ENCODE measurements at regions not wholly inside any gene's neighbourhood (a gene's known extent, or its start where the extent isn't known, plus 50 kb on each side); places are given as distances from the start of the nearest gene placed in this dataset.

- no peaks in the 10 kb centered on the region for H3K79me2 ChIP-seq (ENCODE audit: insufficient read depth, low read depth, low read length)
- H3K36me3 ChIP-seq (ENCODE audit: insufficient read depth, low read length) = no peaks in the 10 kb centered on the region
- intact Hi-C loops (cut with micrococcal nuclease; ENCODE audit: unreplicated experiment) = no loop called here
- H3K9me3 ChIP-seq (ENCODE audit: low read length) = no peaks in the 10 kb centered on the region
- CTCF ChIA-PET (ENCODE audit: unreplicated experiment) = no interaction called here
- no peaks in the 10 kb centered on the region for H3K4me1 ChIP-seq (ENCODE audit: insufficient read depth, low read length, poor library complexity, severe bottlenecking)
- H3K9me2 ChIP-seq (ENCODE audit: insufficient read depth, low read length) = no peaks in the 10 kb centered on the region
- no TSS peak for BruUV-seq (replicated peaks)
- DNase-seq (ENCODE audit: low spot score) = no peak
- no peak for TF ChIP-seq EZH2phosphoT487 (IDR thresholded peaks at IDR 0.05; ENCODE audit: borderline replicate concordance, low read depth, low read length)
- no peak for TF ChIP-seq CTCF (conservative IDR thresholded peaks at IDR 0.05; ENCODE audit: low read length)
- POLR2A ChIA-PET = interaction anchor here (0.9 kb wide), 1 partner anchor 759 kb away, joined by 3 read pairs; no protein-coding TSS in a partner anchor
- no peak overlapping the region for H3K4me3 ChIP-seq (ENCODE audit: low read depth, low read length, poor library complexity, severe bottlenecking)
- no peak overlapping the region for H2AFZ ChIP-seq (ENCODE audit: low read length)
- H3K4me2 ChIP-seq (ENCODE audit: low read length) = no peak overlapping the region
- no peak overlapping the region for H3K27ac ChIP-seq (ENCODE audit: low read depth, low read length, poor library complexity, severe bottlenecking)
- no peaks in the 10 kb centered on the region for H4K20me1 ChIP-seq (ENCODE audit: insufficient read depth, low read length)
Measured at GRCh38 chr3:153023896-153024295, 138.1 kb upstream of the RAP2B start.

GRCh38 chr3:153026026-153026425 lies 136.0 kb upstream of the RAP2B start:
- intact Hi-C loops (cut with micrococcal nuclease; ENCODE audit: unreplicated experiment) = loop anchor here (5.0 kb wide), 2 partner anchors 746 to 991 kb away; no protein-coding TSS in a partner anchor
- TF ChIP-seq CTCF (conservative IDR thresholded peaks at IDR 0.05; ENCODE audit: low read length) = peak; percentile 91
- TF ChIP-seq EZH2phosphoT487 (IDR thresholded peaks at IDR 0.05; ENCODE audit: borderline replicate concordance, low read depth, low read length) = no peak

GRCh38 chr3:153028381-153028780 lies 133.6 kb upstream of the RAP2B start:
- no peaks in the 10 kb centered on the region for H3K79me2 ChIP-seq (ENCODE audit: insufficient read depth, low read depth, low read length)
- ChIA-PET POLR2A (no interaction called here), CTCF (ENCODE audit: unreplicated experiment) (no interaction called here)
- H3K4me2 ChIP-seq (ENCODE audit: low read length) = no peak overlapping the region
- TF ChIP-seq EZH2phosphoT487 (IDR thresholded peaks at IDR 0.05; ENCODE audit: borderline replicate concordance, low read depth, low read length) (no peak), CTCF (conservative IDR thresholded peaks at IDR 0.05; ENCODE audit: low read length) (no peak)
- intact Hi-C loops (cut with micrococcal nuclease; ENCODE audit: unreplicated experiment) = loop anchor here (5.0 kb wide), 2 partner anchors 744 to 989 kb away; no protein-coding TSS in a partner anchor
- no TSS peak for BruUV-seq (replicated peaks)
- no peaks in the 10 kb centered on the region for H3K9me2 ChIP-seq (ENCODE audit: insufficient read depth, low read length)
- no peak overlapping the region for H2AFZ ChIP-seq (ENCODE audit: low read length)
- H4K20me1 ChIP-seq (ENCODE audit: insufficient read depth, low read length) = no peaks in the 10 kb centered on the region
- no peaks in the 10 kb centered on the region for H3K4me1 ChIP-seq (ENCODE audit: insufficient read depth, low read length, poor library complexity, severe bottlenecking)
- DNase-seq (ENCODE audit: low spot score) = no peak
- H3K9me3 ChIP-seq (ENCODE audit: low read length) = no peaks in the 10 kb centered on the region
- H3K4me3 ChIP-seq (ENCODE audit: low read depth, low read length, poor library complexity, severe bottlenecking) = no peak overlapping the region
- no peak overlapping the region for H3K27ac ChIP-seq (ENCODE audit: low read depth, low read length, poor library complexity, severe bottlenecking)
- no peaks in the 10 kb centered on the region for H3K36me3 ChIP-seq (ENCODE audit: insufficient read depth, low read length)

More at GRCh38 chr3:153026026-153026425, 136.0 kb upstream of the RAP2B start:
- no peaks in the 10 kb centered on the region for H3K36me3 ChIP-seq (ENCODE audit: insufficient read depth, low read length)
- no TSS peak for BruUV-seq (replicated peaks)
- H4K20me1 ChIP-seq (ENCODE audit: insufficient read depth, low read length) = no peaks in the 10 kb centered on the region
- ChIA-PET POLR2A (interaction anchor here (0.6 to 0.8 kb wide), 4 partner anchors 15 to 1558 kb away, joined by 3 read pairs; no protein-coding TSS in a partner anchor), CTCF (ENCODE audit: unreplicated experiment) (interaction anchor here (1.1 kb wide), 1 partner anchor 9 kb away, joined by 3 read pairs; no protein-coding TSS in a partner anchor)
- no peaks in the 10 kb centered on the region for H3K4me1 ChIP-seq (ENCODE audit: insufficient read depth, low read length, poor library complexity, severe bottlenecking)
- H2AFZ ChIP-seq (ENCODE audit: low read length) = no peak overlapping the region
- no peaks in the 10 kb centered on the region for H3K9me3 ChIP-seq (ENCODE audit: low read length)
- no peak overlapping the region for H3K4me2 ChIP-seq (ENCODE audit: low read length)
- no peaks in the 10 kb centered on the region for H3K9me2 ChIP-seq (ENCODE audit: insufficient read depth, low read length)
- no peak overlapping the region for H3K4me3 ChIP-seq (ENCODE audit: low read depth, low read length, poor library complexity, severe bottlenecking)
- H3K27ac ChIP-seq (ENCODE audit: low read depth, low read length, poor library complexity, severe bottlenecking) = no peak overlapping the region
- no peaks in the 10 kb centered on the region for H3K79me2 ChIP-seq (ENCODE audit: insufficient read depth, low read depth, low read length)
- DNase-seq (ENCODE audit: low spot score) = peak; percentile 52

All from OCI-LY7 (cell line).